Erythroblast (primary cell): ENCODE measurements at regions not wholly inside any gene's neighbourhood (a gene's known extent, or its start where the extent isn't known, plus 50 kb on each side); places are given as distances from the start of the nearest gene placed in this dataset.

ENCODE experiments used
- GATA1 ChIP-seq: IDR thresholded peaks from 2 replicates; pipeline ENCODE4 v1.6.1; 2011; ENCODE audit warnings: low read depth, mild to moderate bottlenecking, control low read depth, low read length, moderate library complexity
- POLR2A ChIP-seq: IDR thresholded peaks from 2 replicates; pipeline ENCODE4 v1.6.1; 2011; ENCODE audit warnings: mild to moderate bottlenecking, low read length

GRCh38 chr6:140966676-140967075, 1166.0 kb upstream of the GJE1 start:
- no peak for TF ChIP-seq POLR2A
- no peak for TF ChIP-seq GATA1
